Activated T-helper 1 cell treated with anti-CD3 and anti-CD28 coated beads, Interleukin-2, amount 50 U/mL, for 16 hours (primary cell): ENCODE measurements at regions not wholly inside any gene's neighbourhood (a gene's known extent, or its start where the extent isn't known, plus 50 kb on each side); places are given as distances from the start of the nearest gene placed in this dataset.

Experiments
- DNase-seq, 2 donors: peaks; one replicate each; pipeline ENCODE4 v3.0.0-alpha.2; 2020; ENCODE audit warnings: low read depth in 1 of 2, low spot score in 1 of 2

- DNase-seq = no peak
Observed at GRCh38 chr10:128280271-128280670, 154.0 kb upstream of the MKI67 start.

- DNase-seq = no peak
Observed at GRCh38 chr10:128281343-128281742, 155.1 kb upstream of the MKI67 start.

- DNase-seq = no peak
Observed at GRCh38 chr10:128281861-128282260, 155.6 kb upstream of the MKI67 start.

GRCh38 chr10:128286141-128286761 is 160.0 kb upstream of the MKI67 start:
- no peak for DNase-seq

- DNase-seq = no peak
Observed at GRCh38 chr10:128286762-128287500, 160.7 kb upstream of the MKI67 start.

GRCh38 chr10:128287921-128288320 is 161.7 kb upstream of the MKI67 start:
- DNase-seq = no peak

GRCh38 chr10:128289621-128290020 is 163.4 kb upstream of the MKI67 start:
- no peak for DNase-seq

- no peak for DNase-seq
Observed at GRCh38 chr10:128295003-128295402, 168.8 kb upstream of the MKI67 start.

- DNase-seq = no peak
Observed at GRCh38 chr10:128296253-128297007, 170.2 kb upstream of the MKI67 start.

GRCh38 chr10:128297709-128298378 is 171.6 kb upstream of the MKI67 start:
- no peak for DNase-seq

- no peak for DNase-seq
Observed at GRCh38 chr10:128298587-128298986, 172.4 kb upstream of the MKI67 start.

- no peak for DNase-seq
Observed at GRCh38 chr10:128300290-128300824, 174.1 kb upstream of the MKI67 start.

- no peak for DNase-seq
Observed at GRCh38 chr10:128301051-128301450, 174.8 kb upstream of the MKI67 start.

- DNase-seq = no peak
Observed at GRCh38 chr10:128302808-128303207, 176.6 kb upstream of the MKI67 start.

- DNase-seq = no peak
Observed at GRCh38 chr10:128304271-128304670, 178.0 kb upstream of the MKI67 start.

- no peak for DNase-seq
Observed at GRCh38 chr10:128305601-128306345, 179.6 kb upstream of the MKI67 start.

- no peak for DNase-seq
Observed at GRCh38 chr10:128306535-128306934, 180.3 kb upstream of the MKI67 start.

GRCh38 chr10:128306966-128307365 is 180.7 kb upstream of the MKI67 start:
- no peak for DNase-seq

- no peak for DNase-seq
Observed at GRCh38 chr10:128307820-128308219, 181.6 kb upstream of the MKI67 start.

GRCh38 chr10:128310971-128311658 is 184.9 kb upstream of the MKI67 start:
- no peak for DNase-seq
